CD4-positive, alpha-beta T cell treated with Interleukin-6 at 100 ng/mL for 8 hours (primary cell): ENCODE measurements at regions not wholly inside any gene's neighbourhood (a gene's known extent, or its start where the extent isn't known, plus 50 kb on each side); places are given as distances from the start of the nearest gene placed in this dataset.

Experiments used
- DNase-seq: peaks from one replicate; pipeline ENCODE4 v3.0.0-alpha.2; 2020; ENCODE audit warnings: mixed read lengths, low spot score

DNA sequence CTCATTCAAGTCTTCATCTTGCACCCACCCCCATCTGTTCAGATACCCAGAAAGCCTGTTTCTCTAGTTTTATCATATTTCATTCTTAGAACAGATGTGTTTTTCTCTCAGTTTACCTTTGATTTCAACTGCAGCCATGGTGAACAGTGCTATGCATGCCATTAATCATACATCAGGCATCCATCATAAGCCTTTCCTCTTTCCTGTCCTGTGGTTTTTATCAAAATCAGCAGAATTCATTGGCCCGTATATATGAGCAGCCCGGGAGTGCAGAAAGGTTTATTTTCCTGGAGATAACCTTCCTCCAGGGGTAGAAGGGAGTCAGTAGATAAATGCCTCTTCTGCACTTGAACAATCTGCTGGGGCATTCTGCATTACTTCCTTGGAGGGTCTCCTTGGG is 65.7 kb downstream of the IL21 start:
- no peak for DNase-seq

DNA sequence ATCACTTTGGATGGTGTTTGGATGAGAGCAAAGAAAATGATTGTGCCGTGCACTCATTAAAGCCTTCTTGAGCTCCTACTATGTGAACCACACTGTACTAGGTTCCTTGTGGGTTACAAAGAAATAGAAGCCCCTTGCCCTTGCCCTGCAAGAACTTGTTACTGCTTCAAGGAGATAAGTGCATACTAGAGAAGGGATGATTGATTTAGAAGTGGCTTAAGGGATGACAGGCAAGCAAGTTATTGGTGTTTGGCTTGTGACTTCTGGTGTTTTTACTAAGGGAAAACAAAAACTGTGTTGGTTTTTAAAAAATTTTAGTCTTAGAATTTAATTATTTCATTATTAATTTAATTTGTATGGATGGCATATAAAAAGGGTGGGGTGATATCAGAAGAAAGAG is 67.4 kb downstream of the IL21 start:
- DNase-seq: no peak

DNA sequence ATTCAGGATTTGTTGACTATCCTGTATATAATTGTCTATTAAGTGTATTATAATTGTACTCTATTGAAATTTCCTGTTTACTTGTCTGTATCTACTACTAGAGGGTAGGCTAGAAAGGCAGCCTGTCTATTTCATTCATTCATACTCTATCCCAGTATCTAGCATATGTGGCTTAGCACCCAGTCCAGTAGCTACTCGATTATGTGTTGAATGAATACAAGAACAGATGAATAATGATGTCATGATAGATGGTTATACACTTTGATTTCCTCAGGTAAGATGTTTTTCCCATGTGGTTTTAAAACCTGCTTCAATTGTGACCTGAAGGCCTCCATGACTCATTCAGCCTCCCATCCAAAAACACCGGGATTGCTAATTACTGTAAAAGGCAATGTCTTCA is 68.0 kb downstream of the IL21 start:
- DNase-seq: no peak

DNA sequence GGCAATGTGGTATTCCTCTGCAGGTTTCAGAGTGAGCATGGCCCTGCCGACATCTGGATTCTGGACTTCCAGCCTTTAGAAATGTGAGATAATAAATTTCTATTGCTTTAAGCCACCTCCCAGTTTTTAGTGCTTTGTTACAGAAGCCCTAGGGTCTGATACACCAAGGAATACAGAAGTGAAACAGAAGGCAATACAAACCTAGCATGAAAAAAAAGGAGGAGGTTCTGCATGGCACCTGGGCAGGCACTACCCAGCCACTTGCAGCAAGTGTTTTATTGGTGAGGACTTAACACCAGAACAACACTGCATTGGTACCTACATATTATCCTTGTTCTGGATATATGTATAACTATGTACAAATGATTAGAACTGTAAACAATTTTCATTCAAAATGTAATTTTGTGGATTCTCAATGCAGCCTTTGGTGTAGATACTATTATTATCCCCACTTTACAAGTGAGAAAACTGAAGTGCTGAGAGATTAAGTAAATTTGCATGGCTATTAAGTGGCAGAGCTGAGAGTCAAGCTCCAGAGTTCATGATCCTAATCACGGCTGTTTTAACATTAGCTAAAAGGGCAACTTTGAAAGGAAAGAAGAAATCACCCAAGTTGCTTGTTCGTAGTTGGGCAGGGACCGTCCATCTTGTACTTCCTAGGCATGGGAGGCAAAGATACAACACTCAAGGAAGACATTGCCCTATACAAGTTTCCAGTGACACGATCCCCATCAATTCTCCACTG is 71.8 kb downstream of the IL21 start:
- DNase-seq: no peak

DNA sequence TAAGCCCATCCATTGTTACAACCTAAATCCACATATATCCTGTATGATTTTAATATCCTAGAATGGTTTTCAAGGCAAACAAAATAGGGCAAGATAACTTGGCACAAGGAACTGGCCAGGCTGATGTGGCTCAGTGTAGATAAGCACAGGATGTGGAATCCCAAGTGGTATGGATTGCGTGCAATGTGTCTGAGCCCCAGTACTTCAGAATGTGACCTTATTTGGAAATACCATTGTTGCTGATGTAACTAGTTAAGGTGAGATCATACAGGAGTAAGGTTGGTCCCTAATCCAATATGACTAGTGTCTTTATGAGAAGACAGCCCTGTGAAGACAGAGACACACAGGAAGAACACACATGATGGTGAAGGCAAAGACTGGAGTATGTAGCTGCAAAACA is 72.4 kb downstream of the IL21 start:
- DNase-seq: no peak

DNA sequence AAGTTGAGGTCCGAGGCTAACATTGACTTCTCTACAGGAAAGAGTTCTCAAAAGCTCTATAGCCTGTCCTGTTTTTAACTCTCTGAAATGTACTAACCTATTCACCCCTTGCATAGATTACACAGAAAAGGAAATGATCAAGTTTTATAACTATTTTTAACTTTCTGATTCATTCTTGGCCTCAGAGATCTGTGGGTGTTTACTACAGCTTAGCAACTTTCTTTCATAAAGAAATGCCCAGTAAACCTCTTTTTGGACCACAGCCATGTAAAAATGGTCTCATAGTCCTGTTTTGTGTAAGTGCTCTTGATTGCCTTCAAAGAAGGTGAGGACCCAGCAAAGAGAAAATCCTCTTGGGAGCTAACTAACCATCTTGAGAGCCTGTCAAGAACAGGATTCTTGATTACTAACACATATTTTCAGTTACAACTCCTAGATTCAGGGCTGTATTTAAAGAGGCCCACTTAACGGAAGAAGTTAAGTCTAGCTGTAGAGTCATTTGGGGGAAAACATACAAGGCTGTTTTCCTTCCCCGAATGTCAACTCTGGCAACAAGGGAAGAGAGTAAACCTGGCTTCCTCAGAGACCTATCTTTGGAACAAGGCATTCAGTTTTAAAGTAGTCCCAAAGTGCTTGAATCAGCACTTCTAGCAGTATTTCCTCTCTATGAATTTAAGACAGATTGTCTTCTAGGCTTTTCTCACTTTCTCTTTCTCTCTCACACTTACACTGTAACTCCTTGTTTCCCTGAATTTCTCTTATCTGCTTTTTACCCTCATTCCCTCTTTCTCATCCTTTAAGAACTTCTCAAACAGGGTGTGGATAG is 78.2 kb downstream of the IL21 start:
- DNase-seq: no peak

DNA sequence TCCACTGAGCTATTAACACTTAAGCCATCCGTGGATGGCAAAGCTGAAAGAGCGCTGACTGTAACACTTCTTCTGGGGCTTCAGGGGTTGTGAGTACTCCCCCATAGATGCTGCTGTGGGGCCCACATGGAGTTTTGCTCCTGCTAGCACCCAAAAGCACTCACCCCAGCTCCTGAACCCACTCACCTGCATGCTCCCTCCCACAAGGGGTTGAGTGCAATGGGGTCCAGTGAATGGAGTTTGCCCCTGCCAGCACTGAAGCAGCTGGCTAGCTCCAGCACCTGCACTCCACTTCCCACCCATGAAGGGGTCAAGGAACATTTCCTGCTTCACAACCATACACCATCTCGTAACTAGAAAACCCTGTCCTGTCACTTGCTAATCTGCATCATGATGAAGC is 78.9 kb downstream of the IL21 start:
- no peak for DNase-seq

DNA sequence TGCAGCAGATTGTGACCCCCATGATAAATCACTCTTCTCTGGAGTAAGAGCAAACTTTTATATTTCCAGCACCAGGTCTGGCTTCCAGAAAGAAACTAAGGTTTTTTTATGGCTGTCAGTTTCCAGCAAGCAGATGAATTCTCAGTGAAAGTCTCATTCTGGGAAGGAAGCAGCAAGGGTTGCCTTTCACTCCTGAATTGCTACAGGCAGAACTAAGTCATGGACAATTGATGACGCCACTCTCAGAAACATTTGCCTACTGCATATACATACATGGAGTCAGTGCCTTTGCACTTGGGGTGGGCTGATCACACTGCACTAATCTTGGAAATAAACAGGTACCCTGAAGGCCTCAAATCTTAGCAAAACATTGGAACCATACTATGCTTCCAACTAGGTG is 80.0 kb downstream of the IL21 start:
- DNase-seq: no peak

DNA sequence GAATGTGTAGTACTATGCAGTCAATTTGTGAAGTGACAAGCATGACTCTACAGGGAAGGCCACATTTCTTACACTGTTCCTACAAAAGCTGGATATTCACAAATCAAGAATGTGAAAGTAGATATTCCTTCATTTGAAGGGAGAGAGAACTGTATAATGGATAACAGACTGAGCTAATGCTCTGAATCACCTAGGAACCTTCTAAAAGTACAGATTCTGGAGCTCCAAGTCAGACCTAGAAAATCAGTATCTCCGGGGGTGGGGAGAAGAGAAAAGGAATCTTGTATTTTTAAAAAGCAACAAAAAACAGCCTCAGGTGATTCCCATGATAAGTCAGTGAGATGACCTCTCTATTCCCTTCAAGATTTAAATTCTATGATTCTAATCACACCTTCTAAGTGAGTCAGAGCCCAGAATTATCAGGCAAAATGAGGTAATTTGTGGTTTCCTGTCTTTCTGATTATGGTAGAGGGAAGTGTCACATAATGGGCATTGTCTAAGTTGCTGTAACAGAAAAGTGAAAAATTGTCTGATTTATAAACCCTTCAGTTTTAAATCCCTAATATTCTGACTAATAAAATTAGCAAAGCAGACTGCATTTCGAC is 80.9 kb downstream of the IL21 start:
- peak; percentile 25 for DNase-seq

DNA sequence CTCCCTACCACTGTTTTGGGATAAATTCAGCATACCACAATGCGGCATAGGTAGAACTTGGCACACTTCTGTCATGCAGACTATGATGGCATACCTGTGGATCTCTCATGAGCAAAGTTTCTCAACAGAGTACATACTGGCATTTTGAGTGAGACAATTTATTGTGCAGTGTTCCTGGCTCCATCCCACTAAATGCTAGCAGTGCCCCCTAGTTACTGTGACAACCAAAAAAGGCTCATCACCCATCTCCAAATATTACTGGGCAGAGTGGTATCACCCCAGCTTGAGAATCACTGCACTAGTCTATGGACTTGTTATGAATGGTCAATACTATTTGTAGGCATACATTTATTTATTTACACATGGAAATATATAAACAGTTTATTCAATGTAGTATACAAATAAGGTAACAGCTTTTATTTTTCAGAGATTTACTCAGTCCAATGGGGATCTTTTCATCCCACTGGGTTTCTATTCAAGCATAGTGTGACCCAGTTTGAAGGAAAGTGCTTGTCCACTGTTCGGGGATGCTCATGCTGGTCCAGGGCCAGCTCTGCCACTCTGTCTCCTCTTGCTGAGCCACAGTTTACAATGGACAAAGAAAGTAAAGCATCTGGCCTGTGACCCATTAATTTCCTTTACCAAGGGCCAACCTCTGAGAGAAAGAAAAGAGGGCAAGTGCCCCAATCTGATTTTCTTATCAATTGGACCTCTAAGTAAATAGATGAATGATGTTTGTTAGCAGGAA is 81.0 kb upstream of the IL2 start:
- DNase-seq: no peak

DNA sequence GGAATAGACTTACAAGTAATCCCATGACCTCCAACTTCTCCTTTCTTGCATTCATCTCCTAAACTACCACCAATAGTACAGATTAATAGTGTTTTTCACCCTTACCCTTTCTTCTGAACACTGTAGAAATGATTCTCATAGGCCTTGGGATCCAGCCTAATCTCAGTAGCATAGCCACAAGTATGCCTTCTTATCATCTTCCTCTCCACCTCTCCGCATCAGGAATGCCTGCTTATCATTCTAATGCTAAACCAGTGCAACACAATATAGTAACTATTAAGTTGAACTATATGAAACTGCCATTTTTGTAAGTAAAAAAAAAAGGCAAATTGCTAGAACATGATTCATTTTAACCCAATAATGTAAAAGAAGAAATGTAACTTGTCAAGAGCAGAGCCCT is 79.5 kb upstream of the IL2 start:
- no peak for DNase-seq

DNA sequence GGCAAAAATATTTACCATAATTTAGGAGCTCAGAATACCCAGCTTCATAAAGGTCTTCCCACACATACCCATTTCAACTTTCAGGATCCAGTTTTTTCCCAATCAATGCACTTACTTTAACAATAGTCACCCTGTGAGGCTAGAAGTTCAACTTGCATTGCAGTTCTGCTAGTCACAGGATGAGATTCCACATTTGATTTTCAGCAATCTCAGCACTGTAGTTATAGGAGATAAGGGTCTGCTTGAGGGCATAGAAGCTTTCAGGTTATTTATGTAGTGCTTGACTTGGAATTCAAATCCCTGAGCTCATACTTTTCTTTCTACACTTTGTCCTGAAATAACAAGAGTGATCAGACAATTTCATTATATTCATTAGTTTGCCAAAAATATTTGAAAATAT is 78.3 kb upstream of the IL2 start:
- DNase-seq: no peak

DNA sequence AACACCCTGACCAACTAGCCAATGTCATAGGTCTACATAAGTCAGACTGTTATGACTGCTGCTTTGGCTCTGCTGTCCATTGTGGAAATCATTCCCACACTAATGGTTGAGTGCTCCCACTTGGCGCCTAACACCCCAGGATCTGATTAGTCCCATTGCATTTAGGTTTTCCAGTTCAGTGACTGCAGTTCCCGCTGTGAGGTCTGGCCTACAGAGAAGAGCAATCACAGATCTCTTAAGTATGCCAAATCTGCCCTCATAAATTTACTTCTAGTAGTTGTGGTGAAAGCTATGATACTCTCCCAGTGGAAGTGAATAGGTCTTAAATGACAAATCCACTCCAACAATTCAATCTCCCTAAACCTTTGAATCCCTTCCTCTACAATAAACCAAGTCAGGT is 77.3 kb upstream of the IL2 start:
- no peak for DNase-seq

DNA sequence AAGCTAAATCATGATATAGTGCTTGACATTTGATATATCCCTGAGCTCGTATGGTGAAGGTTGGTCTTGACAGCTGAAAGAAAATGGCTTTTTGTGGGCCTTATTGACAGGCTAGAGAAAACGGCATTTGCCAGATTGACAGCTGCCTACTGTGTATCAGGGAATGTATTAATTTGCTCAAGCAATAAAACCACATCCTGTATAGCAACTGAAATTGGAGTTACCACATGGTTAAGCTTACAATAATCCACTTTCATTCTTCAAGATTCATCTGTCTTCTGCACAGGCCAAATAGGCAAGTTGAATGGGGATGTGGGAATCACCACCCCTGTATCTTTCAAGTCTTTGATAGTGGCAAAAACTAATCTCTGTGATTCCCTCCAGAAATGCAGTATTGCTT is 76.2 kb upstream of the IL2 start:
- no peak for DNase-seq

DNA sequence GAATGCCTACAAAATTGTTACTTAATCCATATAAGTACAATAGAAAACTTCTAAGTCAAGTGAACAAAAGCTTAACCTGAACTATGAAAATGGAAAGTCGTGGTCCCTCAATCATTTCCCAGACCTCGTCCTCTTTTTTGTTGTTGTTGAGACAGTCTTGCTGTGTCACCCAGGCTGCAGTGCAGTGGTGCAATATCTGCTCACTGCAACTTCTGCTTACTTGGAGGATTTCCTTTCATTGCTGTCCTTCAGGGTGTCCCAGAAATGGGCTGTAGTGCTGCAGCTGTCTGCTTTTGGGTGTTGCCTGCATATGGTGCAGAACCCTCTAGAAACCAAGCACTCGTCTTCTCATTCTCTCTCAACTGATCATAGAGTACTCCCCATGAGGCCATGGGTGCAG is 75.0 kb upstream of the IL2 start:
- no peak for DNase-seq

DNA sequence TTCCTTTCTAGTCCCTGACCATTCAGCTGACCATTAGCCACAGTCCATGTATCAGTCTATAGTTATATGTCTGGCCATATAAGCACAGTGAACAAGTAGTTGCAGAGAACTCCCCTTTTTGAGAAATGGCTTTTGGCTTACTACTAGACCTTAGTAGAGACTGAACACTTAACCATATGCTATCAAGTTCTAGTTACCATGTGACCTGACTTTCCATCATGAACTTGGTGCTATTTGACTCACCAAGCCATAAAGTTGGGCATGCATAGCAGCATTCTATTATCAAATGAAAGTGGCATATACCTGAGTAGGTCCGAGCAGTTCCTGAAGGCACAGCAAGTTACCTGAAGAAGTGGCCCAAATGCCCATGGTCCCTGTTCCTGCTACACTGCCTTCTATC is 74.5 kb upstream of the IL2 start:
- no peak for DNase-seq

DNA sequence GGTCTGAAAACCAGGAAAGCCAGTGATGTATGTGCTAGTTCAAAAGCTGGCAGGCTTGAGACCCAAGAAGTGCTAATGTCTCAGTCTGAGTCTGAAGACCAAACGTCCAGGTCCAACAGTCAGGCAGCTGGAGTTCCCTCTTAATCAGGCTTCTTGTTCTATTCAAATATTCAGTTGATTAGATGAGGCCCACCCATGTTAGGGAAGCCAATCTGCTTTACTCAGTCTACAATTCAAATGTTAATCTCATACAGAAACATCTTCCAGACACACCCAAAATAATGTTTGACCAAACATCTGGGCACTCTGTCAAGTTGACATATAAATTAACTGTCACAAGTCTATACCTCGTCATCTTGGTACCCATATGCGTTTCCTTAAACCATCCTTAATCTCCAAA is 72.4 kb upstream of the IL2 start:
- no peak for DNase-seq

DNA sequence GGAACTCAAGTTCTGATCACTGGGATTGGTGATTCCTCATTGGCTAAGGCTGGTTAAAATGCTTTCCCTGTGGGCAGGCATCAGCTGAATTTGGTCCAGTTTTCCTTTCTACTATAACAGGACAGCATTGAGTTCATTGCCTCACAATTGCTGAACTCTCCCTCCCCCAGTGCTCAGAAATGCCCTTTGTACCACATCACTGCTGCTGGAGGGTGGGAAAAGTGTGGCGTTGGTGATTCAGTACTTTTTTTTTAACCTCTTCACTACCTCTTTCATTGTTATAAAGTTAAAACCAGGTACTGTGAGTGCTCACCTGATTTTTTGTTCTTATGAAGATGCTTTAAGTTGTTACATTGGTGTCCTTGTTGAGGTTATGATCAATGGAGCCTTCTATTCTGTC is 69.3 kb upstream of the IL2 start:
- DNase-seq: no peak

DNA sequence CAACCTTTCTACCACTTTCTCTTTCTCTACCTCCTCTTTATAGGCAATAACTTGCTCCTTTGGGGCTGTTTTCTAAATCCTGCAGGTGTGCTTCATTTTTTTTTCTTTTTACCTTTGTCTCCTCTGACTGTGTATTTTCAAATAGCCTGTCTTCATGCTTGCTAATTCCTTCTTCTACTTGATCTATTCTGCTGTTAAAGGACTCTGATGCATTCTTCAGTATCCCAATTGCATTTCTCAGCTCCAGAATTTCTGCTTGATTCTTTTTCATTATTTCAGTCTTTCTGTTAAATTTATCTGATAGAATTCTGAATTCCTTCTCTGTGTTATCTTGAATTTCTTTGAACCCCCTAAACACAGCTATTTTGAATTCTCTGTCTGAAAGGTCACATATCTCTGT is 67.7 kb upstream of the IL2 start:
- DNase-seq: no peak

DNA sequence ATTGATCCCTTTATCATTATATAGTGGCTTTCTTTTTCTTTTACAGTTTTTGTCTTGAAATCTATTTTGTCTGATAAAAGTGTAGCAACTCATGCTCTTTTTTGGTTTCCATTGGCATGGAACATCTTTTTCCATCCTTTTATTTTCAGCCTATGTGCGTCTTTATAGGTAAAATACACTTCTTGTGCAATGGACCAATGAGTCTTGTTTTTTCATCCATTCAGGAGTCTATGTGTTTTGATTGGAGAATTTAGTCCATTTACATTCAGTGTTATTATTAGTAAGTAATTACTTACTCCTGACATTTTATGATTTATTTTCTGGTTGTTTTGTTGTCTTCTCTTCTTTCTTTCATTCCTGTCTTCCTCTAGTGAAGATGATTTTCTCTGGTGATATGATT is 66.4 kb upstream of the IL2 start:
- DNase-seq: no peak

DNA sequence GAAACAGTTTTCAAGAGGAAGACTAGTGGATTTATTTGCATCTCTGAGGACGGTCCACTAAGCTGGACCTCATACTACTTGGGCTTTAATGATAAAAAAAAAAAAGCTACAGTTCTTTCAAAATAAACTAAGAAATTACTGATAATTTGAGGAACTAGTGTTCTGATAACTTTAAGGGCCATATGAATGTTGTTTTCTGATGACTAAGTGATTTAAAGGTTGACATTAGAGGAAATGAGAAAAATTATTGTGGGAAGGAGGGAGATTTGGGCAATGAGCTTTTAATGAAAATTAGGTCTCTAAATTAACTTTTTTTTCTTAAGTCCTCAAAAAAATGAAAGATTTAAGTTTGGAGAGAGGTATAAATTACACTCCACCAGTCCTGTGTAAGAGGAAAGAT is 60.8 kb upstream of the IL2 start:
- DNase-seq: no peak

DNA sequence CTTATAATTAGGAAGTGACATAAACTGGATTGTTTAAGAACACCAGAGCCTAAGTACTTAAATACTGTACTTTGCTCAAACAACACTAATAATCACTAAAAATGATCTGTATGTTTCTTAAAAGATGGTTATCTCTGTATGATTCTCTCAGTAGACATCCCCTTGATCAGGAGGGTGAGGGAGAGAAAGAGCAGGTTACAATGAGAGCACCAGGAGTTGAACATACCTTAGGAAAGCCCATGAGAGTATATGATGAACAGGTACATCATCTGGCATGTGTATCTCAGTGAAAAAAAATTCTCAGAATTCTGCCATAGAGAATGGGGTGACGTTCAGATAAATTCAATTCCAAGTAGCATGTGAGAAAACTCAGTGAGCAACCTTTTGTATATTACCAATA is 59.9 kb upstream of the IL2 start:
- no peak for DNase-seq

DNA sequence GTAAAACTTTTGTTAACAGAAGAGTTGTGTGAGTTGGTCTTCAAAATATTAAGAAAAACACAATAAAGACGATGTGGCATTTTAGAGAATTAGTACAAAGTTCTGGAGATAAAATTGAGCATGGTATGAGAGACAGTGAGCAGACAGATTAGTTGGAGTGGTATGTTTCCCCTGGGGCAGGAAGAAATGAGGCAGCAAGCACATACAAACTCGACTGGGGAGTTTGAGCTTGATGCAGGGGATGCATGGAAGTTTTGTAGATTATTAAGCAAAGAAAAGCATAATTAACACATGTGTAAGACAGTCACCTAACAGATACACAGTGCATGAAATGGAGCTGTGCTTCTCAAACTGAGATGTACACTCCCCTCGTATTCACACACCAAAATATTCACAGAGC is 58.1 kb upstream of the IL2 start:
- DNase-seq: no peak
